ENCODE measurements at regions not wholly inside any gene's neighbourhood (a gene's known extent, or its start where the extent isn't known, plus 50 kb on each side); places are given as distances from the start of the nearest gene placed in this dataset.

DNA sequence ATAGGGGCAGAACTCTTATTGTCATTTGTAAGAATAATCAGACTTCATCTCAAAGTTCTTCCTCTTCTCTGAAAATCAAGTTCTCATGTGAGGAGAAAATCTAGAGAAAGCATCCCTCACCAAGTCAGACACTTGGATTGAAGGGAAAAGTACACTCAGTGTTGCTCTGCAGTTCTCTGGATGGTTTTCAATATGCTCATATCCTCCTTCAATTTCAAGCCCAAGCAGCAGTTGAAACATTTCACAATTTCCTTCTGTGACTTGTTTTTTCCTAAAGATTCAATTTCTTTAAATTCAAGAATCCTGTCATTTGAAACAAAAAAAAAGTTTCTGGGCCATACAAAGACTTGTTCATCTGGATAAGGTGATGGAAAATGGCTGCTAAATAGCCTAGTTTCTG lies 140.2 kb upstream of the AHI1 start:
- TF ChIP-seq, protein P1, sequence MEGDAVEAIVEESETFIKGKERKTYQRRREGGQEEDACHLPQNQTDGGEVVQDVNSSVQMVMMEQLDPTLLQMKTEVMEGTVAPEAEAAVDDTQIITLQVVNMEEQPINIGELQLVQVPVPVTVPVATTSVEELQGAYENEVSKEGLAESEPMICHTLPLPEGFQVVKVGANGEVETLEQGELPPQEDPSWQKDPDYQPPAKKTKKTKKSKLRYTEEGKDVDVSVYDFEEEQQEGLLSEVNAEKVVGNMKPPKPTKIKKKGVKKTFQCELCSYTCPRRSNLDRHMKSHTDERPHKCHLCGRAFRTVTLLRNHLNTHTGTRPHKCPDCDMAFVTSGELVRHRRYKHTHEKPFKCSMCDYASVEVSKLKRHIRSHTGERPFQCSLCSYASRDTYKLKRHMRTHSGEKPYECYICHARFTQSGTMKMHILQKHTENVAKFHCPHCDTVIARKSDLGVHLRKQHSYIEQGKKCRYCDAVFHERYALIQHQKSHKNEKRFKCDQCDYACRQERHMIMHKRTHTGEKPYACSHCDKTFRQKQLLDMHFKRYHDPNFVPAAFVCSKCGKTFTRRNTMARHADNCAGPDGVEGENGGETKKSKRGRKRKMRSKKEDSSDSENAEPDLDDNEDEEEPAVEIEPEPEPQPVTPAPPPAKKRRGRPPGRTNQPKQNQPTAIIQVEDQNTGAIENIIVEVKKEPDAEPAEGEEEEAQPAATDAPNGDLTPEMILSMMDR (IDR thresholded peaks at IDR 0.05; ENCODE audit: low read depth, low read length), result no peak
- TF ChIP-seq POLR2A (IDR thresholded peaks at IDR 0.05; ENCODE audit: extremely low read depth, insufficient read length), result no peak
- TF ChIP-seq, protein P2, sequence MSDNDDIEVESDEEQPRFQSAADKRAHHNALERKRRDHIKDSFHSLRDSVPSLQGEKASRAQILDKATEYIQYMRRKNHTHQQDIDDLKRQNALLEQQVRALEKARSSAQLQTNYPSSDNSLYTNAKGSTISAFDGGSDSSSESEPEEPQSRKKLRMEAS (IDR thresholded peaks at IDR 0.05; ENCODE audit: low read depth, low read length), result no peak
